Right hindlimb (tissue), 1 donor: ENCODE measurements at regions not wholly inside any gene's neighbourhood (a gene's known extent, or its start where the extent isn't known, plus 50 kb on each side); places are given as distances from the start of the nearest gene placed in this dataset.

Experiments used
- DNase-seq: peaks from one replicate; pipeline ENCODE4 v3.0.0-alpha.2; 2018

DNA sequence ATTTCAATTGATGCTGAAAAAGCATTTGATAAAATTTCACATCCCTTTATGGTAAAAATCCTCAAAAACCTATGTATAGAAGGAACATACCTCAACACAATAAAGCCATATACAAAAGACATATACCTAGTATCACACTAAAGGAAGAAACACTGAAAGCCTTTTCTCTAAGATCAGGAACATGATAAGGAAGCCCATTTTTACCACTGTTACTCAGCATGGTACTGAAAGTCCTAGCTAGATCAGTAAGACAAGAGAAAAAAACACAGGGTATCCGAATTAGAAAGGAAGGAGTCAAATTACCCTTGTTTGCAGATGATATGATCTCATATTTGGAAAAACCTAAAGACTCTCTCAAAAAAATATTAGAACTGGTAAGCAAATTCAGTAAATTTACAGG, 350.2 kb upstream of the PDE4D start:
- DNase-seq = no peak

DNA sequence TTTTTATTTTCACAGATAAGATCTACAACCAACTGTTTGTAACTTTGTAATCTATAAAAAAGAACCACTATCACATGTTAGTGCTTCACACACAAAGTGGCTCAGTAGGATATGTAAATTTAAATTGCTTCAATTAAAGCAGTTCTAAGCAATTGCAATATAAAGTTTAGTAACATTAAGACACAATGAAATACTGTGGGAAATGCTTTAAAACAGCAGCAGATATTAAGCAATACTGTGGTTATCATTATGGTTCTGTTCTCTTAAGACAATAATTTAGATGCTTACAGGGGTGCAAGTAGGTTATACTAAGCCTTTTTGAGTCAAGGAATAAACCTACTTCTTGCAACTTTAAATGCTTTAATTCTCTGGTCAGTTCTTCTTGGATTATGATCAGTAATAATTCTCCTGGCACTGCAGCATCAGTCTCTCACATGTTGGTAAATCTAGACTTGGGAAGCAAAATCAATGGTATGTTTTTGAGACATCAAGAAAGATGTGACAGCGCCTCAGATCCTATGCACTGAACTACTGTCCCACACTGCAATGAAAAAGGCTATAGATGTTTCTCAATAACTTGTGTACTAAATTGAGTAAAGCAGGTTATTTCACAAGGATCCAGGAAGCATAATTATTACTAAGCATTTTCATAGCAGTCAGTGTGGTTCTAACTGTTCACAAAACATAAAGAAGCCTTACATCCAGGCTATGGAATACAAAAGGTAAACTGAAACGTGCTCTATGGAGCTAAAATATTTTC, 338.7 kb upstream of the PDE4D start:
- DNase-seq = no peak

DNA sequence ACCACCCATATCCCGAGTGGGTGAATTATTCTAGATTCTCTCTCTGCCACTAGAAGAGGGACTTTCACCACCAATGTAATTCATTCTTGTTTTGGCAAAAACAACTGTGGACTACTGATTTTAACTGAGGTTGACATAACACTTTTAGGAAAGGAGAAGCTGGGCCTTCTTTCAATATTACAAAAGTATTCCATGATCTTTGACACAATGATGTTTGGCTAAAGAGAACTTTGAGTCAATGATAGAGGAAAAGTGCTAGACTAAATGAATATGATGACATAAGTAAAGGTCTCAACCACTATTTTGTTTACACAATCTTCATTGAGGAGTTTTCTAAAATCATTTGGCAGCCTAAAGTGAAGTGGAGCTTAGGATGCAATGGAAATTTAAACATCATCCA, 336.9 kb upstream of the PDE4D start:
- no peak for DNase-seq

DNA sequence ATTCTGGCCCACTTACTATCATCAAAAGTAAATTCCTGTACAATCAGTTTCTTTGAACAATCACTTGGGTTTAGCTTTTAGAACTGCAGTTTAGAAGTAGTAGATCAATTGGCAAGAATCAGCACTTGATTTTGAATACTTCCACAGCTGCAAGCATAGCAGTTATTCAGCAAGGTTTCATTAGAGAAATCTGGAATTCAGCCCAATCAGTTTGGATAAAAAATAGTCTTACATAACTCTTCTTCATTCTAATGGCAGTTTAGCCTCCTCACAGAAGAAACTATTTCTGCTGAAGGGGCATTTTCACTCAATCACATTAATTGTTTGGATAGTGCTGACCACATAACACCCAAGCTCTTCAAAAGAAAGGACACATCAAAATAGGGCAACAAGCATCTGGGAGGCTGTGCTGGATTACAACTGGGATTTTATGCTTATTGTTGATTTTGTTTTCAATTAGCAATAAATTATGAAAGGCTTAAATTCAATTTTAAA, 336.2 kb upstream of the PDE4D start:
- no peak for DNase-seq

DNA sequence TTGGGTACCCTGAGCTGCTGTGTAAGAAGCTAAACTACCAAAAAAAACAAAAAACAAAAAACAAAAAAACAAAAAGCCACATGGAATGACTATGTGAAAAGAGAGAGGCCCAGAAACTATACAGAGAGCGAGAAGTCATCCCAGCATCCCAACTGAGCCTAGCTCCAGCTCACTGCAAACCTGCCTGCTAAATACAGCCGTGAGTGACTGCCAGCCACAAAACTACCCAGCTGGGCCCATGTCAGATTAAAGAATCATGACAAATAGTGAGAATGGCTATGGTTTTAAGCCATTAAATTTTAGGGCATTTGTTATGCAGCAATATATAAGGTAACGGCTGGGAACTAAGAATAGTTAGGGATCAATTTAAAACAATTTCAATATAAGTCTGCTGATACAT, 335.1 kb upstream of the PDE4D start:
- DNase-seq = no peak

DNA sequence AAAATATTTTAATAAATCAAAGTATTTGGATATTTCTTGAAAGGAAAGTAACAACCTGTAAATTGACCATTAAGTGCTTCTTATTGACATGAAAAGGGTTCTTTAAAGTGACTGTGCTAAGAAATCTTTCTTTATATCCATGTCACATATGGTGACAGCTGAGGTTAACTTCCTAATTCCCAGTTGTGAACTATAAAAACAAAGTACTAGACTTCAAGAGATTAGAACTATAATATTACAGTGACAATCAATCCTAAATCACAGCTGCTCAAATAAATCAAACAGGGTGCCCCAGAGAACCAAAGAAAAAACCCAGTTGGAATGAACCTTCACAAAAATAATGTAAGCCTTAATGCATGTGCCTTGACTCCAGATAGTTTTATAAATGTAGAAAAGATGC, 332.6 kb upstream of the PDE4D start:
- no peak for DNase-seq

DNA sequence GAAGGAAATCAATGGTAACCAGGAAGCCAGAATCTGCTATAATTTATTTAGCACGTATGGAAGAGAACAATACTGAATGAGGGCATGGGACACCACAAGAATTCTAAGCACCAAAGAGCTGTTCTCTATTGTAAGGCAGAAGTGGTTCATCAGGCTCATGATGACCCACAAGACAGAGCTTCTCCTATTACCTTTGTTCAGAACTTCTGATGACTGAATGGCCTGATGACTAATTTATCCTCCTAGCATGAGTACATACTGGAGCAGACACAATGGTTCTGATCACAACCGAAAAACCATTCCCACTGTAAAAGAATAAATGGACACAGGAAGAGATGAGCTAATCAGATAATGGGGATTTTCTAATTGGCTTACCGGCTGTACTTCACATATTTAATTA, 329.8 kb upstream of the PDE4D start:
- no peak for DNase-seq

DNA sequence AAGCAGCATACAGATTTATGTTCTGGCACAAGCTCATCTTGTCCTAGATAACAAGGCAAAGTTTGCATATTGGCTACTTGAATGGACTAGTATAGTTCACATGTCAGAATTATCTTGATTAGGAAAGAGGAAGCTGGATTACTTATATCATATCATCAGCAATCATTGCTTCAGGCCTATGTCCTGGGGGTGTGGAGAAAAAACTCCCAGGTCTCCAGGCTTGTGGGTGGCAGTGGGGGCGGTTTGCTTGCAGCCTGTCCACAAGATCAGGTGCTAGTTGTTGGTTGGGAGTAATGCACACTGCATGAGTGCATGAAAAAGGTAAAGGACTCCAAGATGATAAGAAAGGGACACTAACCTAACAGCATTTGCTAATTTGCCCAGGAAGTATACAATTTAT, 326.4 kb upstream of the PDE4D start:
- no peak for DNase-seq

DNA sequence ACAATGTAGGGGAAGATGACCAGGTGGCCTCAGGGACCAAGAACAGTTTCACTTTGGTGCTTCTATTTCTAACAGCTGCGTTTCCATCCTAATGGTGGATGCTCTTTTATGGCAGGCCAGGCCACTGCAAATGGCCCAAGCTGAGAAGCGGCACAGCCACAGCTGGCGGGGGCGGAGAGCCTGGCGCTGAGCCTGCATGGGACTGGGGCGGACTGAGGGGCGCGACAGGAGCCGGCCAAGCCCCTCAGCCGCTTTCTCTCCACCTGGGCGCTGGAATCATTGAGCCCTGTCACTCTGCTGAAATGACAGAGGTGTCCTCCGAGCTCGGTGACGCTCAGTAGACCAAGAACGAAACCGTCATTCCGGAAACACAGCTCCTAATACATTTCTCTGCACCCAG, 317.3 kb upstream of the PDE4D start:
- peak; percentile 18 for DNase-seq

DNA sequence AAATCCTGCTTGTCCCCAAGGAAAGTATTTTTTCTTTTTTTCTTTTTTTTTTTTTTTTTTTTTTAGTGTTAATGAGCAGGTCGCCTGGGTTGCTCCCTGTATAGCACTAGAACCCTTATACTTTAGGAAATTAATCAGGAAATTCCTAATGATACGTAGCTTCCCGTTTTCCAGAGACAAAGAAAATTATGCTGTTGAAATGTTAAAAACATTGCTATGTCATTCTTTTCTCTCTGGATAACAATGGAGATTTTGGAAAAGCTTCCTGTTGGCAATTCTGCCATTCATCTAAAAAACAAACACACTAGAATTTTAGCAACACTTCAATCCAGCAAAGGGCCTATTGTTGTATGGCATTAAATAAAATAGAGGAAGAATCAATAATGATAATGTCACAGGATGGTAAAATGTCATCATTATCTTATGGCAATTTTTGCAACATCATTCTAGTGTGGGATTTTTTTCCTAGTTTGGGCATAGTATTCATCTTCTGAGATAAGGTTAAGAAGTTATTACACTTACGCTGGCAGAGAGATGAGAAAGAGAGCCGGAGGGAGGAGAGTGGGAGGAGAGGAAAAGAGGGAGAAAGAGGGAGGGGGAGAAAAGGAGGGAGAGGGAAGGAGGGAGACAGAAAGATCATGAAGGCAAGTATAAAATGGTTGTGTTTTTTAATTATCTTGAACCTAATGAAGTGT, 315.8 kb upstream of the PDE4D start:
- no peak for DNase-seq

DNA sequence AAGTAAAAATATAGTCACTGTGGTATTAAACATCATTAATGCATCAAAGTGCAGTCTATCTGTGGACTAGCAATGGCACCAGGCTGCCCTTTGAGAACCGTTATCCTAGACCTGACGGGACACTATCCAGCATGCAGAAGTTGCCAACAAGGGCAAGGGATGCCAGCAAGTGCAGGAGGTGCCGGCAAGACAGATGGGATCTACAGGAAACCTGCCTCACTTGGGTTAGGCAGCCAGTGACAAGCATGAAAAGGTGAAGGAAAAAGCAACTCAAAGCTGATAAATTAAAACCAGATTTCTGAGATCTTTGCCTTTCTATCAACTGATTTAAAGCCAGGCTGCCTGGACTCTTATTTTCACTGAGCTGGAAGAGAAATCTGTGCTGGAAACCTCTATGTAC, 315.2 kb upstream of the PDE4D start:
- no peak for DNase-seq

DNA sequence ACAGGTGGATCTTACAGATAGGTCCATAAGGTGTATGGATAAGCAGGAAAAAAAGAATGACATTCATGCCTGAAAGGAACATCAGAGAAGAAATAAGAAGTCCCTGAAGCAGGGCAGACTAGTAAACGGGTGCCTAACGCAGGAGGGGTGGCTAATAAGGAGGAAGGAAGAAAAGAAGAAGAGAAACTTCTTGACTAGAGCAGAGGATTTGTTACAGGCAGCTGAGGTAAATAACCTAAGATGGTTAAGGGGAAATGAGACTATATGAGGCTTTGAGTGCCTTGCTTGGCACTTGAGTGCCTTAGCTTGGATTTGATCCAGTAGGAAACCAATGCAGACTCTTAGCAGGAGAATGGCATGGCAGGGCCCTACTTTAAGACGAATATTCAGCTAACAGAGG, 313.5 kb upstream of the PDE4D start:
- DNase-seq = no peak

DNA sequence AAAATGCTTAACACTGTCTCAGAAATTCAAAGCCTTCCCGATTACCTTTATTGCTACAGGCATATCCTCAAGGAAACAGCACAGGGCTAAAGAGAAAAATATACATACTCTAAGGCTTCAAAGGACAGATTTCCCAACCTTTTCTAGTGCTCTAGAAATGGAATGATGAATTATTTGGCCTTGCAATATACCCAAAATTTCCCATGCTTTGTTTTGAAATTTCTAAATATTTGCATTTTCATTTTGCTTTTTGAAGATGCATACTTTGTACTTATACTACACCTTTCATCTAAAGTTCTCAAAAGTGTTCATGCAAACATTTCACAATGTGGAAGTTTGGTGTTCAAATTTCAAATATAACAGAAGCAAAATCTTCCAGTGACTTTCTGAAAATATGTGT, 312.7 kb upstream of the PDE4D start:
- no peak for DNase-seq

DNA sequence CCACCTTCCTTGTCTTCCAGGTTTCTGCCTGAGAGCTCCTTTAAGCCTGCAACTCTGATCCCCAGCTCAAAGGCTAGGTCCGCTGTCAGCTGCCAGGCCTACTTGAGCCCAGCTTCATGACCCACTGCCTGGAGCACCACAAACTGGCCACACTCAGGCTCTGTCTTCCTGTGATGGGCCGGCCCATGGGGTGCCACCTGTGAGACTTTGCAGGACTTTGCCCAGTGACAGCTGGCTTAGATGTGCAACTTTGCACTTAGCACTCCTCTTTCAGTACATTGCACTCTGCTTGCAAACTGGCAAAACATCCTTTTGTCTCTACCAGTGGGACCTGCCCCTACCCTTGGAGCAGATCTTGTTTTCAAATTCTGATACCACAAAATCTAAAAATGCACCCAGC, 311.5 kb upstream of the PDE4D start:
- DNase-seq = no peak

DNA sequence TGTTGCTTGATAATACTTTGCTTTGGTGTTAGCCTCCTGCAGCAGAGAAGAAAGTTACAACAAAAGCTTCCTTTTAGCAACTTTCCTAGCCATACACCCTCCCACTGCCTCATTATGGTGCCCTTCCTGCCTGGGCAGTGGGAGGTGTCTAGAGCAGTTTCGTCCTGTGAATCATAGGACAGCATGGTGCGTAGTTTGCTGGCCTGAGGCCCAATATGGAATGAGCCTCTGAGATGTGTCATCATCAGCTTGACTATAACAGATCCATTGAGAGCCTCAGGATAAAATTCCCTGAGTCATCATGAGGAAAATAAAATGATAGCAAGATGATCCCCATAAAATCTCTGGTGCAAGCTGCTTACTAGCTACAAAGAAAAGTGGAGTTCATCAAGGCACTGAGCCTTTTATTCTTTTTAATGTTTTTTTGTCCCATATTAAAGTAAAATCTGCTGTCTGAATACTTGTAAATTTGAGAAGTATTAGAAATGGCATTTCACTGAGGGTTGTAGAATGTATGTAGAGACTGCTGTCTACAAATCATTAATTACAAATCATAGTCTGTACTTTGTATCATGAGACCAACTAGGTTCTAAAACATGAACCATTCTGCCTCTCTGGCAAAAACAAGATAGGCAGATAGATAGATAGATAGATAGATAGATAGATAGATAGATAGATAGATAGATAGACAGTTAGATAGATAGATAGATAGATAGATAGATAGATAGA, 303.0 kb upstream of the PDE4D start:
- DNase-seq = no peak

DNA sequence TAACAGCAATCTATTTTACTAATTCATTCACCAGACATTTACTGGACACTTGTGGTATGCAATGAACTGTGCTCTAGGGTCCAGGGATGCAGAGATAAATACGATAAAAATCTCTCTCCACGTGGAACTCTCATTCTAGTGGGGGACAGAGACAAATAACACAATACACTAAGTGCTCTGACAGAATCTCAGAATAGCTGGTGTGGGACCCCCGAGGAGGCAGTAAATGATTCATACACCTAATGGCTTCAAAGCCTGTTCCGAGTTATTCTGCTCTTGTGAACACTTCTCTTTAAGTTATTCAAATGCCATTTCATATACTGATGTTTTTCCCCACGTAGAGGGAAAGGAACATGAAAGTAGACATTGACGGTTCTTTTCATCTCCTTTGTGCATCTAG, 302.0 kb upstream of the PDE4D start:
- no peak for DNase-seq

DNA sequence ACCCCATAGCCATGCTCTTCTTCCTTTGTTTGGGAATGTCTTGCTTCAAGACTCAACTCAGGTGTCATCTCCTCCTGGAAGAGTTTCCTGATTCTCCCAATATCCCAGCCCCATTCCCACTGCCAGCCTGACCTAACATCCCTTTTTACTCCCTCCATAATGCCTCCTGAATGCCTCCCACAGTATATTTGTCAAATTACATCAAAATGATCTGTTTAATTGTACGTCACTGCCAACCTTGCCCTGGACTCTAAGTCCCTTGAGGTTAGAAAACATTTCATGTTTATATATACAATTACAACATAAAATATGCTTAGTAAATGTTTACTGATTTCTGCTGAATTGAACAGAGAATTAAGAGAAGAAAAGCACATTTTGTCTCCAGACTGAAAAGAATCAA, 301.6 kb upstream of the PDE4D start:
- no peak for DNase-seq

DNA sequence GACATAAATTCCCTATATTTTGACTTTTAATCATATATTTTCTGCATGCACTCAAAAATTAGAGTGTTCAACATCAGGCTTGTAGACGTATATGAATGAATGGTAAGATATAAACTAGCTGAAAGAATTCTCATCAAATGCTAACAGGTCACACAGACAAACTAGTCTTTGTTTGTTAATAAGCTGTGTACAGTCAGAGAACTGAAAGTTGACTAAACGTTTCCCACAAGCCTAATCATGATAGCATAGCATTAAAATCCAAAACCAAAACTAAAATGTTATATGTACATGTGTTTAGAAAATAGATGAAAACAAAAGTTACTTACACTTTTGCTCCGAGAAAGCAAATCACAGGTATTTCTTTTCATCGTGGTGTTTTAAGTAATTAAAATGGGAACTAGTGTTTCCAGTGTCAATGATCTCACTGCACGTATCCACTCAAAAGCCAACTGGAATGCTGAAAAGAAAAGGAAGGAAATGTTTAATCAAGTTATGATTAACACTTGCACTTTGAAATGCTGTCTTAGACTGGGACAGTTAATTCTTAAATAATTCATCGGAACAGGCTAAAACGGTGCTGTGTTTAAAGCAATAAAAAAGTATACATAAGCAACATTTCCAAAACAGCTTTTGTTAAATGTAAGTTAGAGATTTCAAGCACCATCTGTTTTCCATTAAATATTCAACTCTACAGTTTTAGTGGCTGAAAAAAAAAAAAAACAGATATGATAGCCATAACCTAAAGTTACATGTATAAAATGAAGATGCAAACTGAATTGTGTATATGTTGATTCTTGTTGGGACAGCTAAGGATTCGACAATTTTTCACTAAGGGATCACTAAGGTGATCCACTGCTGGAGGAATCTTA, 291.9 kb upstream of the PDE4D start:
- no peak for DNase-seq

DNA sequence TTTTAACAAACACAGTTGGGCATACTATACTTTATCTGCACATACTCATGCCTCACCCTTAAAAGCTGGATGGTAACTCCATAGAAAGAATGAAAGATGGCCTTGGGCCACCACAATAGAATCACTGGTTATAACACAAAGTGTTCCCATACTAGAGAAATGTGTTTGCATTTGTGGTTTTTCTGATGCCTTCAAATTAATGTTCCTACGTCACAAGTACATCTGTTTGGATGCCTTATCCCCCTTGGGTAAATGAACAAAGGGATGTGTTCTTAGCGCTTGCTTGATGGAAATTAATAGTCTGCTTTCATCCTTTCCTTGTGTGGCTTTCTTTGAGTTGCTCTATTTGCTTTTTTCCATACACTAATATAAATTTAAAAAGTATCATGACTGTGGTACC, 291.1 kb upstream of the PDE4D start:
- DNase-seq = no peak

DNA sequence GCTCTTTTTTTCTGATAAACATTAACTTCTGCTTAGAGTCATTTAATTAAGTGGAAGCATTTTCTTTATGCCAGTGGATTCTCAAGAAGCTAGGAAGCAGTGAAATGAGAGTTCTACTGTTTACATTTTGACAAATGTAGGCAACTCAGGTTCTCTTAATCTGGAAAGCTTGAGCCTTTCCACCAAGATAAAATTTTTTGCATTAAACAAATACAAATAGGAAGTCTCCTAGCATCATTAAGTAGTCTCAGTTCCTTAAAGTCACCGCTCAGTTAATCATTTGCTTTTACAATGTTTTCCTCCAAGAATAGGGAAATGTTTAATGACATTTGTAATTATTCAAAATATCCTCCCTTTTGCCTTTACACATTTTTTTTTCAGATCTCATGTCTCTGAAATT, 290.4 kb upstream of the PDE4D start:
- DNase-seq = no peak

DNA sequence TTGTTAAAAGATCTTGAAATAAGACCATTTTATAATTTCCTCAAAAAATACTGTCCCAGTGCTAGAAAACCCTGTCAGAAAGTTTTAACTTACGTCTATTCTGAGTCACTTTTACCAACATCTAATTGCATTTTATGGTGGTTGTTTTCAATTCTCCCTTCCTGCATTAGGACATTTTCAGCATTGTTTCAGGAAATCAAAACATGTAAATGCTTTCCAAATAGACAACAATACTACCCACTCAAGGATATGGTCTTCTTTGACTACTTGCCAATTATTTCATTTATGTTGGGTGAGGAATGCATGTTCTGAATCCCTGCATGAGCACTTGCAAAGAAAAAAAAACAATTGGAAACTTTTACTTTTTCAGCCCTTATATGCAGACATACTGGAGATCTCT, 284.6 kb upstream of the PDE4D start:
- DNase-seq = no peak

DNA sequence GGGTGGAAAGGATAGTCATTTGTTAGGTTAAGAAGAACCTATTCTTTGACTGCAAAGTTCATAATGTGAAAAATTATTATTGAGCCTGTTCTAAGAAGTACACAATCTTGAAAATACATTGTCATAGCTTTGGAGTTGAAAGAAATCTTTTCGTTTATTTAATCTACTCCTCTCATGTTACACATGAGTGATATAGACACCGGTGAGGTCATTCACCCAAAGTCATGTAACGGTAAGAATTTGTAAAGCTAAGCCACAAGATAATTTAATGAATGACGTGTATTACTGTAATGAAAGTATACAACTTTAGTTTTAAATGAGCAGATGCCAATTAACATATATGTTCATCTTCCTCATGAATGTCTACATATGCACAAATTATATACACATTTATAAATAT, 284.1 kb upstream of the PDE4D start:
- DNase-seq = no peak

DNA sequence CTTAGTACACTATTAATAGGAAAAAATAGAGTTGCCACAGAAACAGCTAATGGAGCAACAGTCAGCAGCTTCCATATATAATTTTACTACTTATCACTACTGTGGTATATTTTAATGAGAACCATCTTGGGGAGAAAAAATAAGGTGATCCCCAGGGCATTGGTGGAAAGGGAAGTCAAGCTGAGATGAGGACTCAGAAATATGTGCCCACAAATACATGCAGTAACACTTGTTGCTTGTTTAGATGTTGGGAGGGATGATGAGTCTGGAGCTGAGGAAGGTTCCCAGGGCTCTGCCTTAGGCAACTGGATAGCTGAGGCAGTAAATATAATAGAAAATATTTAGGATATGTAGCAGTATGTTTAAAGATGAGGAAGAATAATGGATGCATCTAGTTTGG, 280.1 kb upstream of the PDE4D start:
- DNase-seq = no peak
